Lung microvascular endothelial cell (primary cell): ENCODE measurements at regions not wholly inside any gene's neighbourhood (a gene's known extent, or its start where the extent isn't known, plus 50 kb on each side); places are given as distances from the start of the nearest gene placed in this dataset.
"Not testable (repeated sequence)": the region's sequence is repeated elsewhere in the genome, so short reads cannot be mapped to it uniquely, and the experiment has no call there.

Experiments
- DNase-seq, 2 donors: peaks; one replicate each; pipeline versions ENCODE4 v3.0.0 to v3.0.0-alpha.2; 2010; ENCODE audit warnings: low read depth in 2 of 2

DNA sequence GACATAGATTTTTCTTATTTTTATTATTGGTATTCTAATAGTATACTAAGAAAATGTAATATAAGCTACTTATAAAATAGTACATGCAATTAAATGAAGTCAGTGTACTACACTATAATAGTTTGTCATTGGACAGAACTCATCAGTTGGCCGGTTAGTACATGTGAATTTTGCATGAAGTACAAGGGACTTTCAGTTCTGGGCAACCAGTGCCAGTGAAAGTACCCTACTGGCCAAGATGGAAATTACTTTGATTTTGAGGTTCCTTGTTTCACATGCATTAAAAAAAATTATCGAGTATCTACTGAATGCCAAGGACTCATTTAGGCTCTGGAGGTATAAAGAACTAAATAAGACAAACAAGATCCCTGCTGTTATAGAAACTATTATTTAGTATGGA is 213.4 kb upstream of the ELL2 start:
- DNase-seq: peak; percentile 10 to 27

DNA sequence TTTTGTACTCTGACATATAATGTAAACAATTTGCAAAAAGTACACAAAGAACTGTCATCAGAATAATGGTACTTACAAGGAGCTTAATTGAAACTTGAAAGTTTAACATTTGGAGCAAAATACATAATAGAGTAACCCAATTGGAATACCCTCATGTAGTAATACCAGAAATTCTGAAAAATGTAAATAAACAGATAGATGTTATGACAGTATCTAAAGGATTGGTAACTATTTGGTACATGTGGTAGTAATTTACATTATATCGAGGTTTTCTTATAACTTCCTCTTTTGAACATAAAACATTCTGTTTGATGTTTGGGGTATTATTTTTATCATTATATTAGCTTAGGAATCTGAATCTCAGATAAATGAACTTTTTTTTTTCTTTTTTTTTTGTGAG is 211.7 kb upstream of the ELL2 start:
- DNase-seq: no peak

DNA sequence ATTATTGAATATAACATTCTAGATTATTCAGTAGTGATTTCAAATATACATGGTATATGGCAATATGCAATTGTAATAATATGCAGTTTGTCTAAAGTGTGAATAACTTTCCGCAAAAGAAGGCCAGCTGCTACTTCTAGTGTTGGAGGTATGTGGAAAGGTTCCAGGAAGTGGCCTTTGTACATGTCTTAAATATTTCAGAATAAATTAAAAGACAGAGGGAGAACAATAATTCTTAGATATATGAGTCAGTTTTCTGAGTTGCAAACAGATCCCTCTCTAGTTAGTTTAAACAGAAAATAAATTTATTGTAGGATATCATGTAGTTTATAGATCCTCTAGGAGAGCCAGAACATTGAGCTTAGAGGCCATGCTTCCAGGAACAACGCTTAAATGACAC is 210.8 kb upstream of the ELL2 start:
- DNase-seq: no peak

DNA sequence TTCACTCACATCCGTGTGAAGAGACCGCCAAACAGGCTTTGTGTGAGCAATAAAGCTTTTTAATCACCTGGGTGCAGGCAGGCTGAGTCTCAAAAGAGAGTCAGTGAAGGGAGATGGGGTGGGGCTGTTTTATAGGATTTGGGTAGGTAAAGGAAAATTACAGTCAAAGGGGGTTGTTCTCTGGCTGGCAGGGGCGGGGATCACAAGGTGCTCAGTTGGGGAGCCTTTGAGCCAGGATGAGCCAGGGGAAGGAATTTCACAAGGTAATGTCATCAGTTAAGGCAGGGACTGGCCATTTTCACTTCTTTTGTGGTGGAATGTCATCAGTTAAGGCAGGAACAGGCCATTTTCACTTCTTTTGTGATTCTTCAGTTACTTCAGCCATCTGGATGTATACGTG is 210.3 kb upstream of the ELL2 start:
- not testable (repeated sequence) for DNase-seq

DNA sequence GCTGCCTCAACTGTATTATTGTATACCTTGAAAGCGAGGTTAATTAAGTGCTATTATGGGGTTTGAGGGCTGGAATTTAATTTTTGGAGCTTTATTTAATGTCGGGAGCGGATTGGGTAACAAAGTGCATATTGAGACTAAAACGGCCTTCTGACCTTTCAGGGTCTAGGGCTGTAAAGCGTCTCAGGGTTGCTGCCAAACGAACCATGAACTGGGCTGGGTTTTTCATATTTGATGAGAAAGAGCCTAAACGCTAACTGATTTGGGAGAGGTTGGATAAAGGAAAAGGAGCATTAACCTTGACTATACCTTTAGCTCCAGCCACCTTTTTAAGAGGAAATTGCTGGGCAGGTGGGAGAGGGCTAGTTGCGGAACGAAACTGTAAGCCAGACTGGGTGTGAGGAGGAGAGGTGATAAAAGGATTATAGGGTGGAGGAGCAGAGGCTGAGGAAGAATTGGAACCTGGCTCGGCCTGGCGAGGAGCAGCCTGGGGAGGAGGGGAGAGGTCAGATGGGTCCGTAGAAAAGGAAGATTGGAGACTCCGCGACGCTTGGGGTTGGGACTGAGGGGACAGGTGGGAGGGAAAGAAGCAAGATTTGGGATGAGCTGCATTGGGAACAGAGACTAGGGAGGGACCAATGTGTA is 209.0 kb upstream of the ELL2 start:
- DNase-seq: not testable (repeated sequence)

GRCh38 chr5:96168833-96169232 is 207.2 kb upstream of the ELL2 start:
- DNase-seq: not testable (repeated sequence)

DNA sequence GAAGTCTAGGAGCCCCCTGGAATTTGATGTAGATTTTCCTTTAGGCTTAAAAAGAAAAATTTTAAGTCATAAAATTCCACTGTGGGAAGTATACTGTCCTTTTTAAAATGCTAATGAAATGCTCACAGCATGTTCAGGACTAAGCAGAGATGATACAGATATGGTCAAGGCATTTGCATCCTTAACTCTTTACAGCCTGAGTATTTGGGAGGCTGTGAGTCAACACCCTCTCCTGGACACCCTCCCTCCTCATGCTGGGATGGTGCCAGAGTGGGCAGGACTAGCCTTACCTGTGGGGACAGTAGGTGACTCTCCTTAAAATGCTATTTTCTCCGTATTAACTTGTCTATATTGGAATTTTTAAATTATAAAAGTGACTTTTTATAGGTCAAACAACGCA is 197.4 kb upstream of the ELL2 start:
- no peak for DNase-seq

DNA sequence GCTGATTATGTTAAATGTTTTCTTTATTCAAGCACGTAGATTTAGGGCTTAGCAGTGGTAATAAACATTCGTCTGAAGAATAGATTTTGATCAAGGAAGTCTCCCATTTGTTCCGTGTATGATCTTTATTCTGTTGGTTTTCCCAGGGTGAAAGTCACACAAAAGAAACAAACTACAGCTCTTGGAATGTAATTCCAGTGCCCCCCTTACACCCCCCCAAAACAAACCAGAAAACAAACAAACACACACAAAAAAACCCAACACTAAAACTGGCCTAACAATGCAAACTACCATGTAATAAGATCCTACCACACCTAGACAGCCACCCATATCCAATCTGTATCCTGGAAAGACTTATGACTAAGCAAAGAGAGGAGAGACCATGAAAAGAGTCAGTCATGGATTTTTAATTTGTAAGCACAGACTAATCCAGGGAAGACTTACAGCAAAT is 196.2 kb upstream of the ELL2 start:
- no peak for DNase-seq

- peak in 1 of 2 donors; percentile 7 for DNase-seq
Measured at GRCh38 chr5:96157077-96157780, 195.6 kb upstream of the ELL2 start.

DNA sequence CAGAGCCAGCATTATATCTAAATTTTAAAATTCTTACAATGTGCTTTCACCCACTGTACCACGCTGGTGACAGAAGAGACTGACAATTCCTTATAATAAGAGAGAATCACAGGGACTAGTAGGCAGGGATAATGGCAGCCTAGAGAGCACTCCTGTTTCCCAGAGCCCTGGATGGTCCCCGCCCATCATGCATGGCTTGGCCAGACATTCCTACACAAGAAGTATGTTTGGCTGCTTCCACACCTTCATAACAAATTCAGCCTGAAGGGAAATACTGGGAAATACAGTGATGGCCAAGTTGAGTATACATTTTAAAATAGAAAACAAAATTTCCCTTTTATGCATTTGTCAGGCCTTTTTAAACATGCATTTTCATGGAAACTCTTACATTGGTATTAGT is 193.5 kb upstream of the ELL2 start:
- DNase-seq: no peak

GRCh38 chr5:96151891-96152290 is 190.2 kb upstream of the ELL2 start:
- no peak for DNase-seq

- DNase-seq: no peak
Measured at GRCh38 chr5:96150007-96150406, 188.4 kb upstream of the ELL2 start.

DNA sequence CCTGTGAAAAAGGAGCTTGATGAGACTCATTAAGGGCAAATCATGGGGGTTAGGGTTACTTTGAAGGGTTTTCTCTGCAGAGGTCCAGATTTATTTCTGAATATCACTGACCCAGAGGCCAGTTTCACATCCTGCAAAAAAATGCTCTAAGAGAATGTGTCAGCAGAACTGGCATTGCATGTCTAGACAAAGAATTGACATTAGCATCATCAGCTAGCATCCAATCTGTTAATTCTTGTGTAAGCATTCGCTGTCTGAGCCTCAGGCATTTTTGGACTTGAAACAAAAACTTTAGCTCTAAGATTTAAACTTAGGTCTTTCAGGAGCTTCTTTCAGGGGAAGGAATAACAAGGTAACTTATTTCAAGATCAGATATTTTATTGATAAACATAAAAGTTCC is 187.9 kb upstream of the ELL2 start:
- DNase-seq: no peak

DNA sequence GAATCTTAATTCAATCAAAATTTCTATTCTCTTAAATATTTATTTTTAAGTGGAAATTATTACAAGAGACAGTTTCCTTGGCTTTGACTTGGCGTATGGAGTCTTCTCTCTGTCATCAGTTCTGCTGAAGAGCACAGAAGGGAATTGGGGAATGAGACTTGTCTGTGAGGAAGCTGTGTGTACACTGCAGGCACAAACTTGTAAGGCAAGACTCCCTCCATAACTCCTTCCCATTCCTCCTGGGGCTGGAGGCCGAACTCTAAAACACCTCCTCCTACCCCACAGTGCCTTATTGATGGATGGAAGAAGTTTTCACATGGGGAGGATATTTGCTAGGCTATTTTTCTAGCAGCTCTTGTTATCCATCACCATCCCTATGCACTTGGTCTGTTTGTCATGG is 187.4 kb upstream of the ELL2 start:
- DNase-seq: no peak

DNA sequence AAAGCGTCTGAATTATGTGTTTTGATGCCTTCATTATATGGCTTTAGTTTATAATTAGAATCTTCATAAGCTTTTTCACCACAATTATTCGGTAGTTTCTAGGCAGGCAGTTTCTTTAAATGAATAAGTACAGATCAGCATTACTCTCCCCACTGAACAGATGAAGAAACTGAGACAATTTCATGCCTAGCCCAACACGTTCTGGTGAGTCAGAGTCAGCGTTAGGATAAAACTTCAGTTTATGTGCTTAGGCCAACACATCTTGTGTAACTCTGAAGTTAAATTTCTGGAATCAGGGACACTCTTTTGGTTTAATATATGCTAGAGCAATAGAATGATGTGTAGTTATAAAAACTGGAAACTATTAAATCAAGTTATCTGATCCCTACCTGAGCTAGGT is 186.7 kb upstream of the ELL2 start:
- DNase-seq: no peak

- DNase-seq: no peak
Measured at GRCh38 chr5:96147866-96148265, 186.2 kb upstream of the ELL2 start.

DNA sequence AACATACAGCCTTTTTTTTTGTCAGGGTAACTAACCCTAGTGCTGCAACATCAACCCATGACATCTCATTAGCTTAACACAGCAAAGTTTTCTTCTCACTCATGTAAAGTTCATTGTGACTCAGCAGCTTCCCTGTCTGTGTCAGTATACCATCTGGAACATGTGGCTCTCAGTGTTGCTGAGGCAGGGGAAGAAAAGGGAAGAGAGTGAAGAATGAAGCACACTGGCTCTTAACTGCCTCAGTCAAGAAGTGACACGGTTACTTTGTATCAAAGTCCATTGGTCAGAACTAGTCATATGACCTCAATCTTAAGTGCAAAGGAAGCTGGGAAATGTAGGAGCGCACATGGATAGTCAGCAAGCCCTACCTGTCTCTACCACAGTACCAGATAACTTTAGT is 185.0 kb upstream of the ELL2 start:
- DNase-seq: peak; percentile 6 to 49

DNA sequence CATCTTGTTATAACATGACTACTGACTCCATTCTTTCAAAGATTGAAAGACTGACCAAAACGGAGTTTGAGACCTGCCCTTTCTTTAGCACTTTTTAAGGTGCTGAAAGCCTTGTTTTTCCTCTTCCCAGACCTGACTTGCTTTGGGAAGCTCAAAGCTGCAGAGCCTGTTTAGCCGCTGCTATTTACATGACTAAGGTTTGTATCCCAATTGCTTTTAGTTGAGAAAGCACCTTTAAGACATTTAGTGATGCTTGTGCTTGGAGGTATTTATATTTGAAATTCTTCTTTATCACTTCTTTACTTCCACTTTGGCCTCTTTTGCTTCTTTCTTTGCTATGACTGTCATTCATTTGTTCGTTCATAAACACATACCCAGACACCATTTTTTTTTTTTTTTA is 182.6 kb upstream of the ELL2 start:
- no peak for DNase-seq

DNA sequence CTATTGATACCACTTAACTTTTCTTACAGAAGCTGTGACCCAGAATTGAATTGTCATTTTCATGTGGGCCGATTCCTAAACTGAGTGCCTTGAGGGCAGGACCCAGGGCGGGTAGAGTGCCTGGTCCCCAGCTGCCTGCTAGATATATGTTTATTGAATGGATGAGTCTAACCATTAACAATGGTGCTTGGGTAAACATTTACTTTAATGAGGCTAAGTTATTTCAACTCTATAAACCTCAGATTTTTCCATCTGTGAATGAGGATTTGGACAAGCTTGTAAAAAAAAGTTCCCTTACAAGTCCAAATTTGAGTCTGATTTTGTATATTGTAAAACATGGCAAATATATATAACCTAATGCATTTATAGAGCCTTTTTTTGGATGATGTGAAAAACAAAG is 181.8 kb upstream of the ELL2 start:
- DNase-seq: no peak

GRCh38 chr5:96142786-96143434 is 181.3 kb upstream of the ELL2 start:
- no peak for DNase-seq

GRCh38 chr5:96142184-96142781 is 180.6 kb upstream of the ELL2 start:
- no peak for DNase-seq

DNA sequence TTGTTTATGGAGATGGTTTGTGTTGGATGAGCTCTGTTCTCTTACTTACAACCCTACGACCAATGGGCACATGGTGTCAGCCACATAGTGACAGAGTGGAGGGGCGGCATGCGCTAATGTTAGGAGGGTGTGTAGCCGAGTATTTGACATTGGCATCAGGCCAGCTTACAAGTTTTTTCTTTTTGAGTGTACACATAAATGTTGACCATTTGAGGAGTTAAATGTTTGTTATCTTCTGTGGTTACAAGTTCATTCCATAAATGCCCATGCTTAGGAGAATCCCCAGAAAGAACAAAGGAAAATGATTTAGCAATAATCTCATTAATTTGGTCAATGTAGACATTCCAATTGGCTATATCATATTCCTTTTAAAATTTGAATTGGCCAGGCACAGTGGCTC is 180.1 kb upstream of the ELL2 start:
- no peak for DNase-seq

- DNase-seq: no peak
Measured at GRCh38 chr5:96140496-96140895, 178.8 kb upstream of the ELL2 start.
